Endothelial cell of umbilical vein (primary cell): ENCODE measurements at regions not wholly inside any gene's neighbourhood (a gene's known extent, or its start where the extent isn't known, plus 50 kb on each side); places are given as distances from the start of the nearest gene placed in this dataset.

Experiments
- BruUV-seq: library from RNA; stranded (reverse); fragments of 400-500 nt; replicated peaks from 2 replicates; lab custom pipeline; 2021; lab: Mats Ljungman, UMichigan
- CTCF ChIA-PET: fragments of 300-600, 350-600 bp; sonication (Branson Sonifier 250); formaldehyde crosslinking; loops from one replicate; lab custom pipeline; 2021; ENCODE audit warnings: antibody characterized with exemption, inconsistent platforms; lab: Charles Lee
- POLR2A ChIA-PET: fragments of 300-600, 350-600 bp; sonication (Branson Sonifier 250); formaldehyde crosslinking; loops from one replicate; lab custom pipeline; 2021; ENCODE audit warnings: antibody characterized with exemption, inconsistent platforms; lab: Charles Lee
- DNase-seq: peaks from one replicate; pipeline ENCODE4 v3.0.0-alpha.2; 2011; ENCODE audit warnings: low read depth, low spot score
- FAIRE-seq: peaks from 2 replicates; lab custom pipeline; 2011; peaks lifted over from hg19 to GRCh38; lab: Jason Lieb, UNC
- H2AFZ ChIP-seq: 2 replicates; pipeline ENCODE4 v1.6.0; 2012; ENCODE audit warnings: low read depth, low read length, control low read depth, inconsistent platforms
- H3K27ac ChIP-seq: 2 replicates; pipeline ENCODE4 v1.5.1; 2011; ENCODE audit warnings: low read depth, mild to moderate bottlenecking, control low read depth, low read length, moderate library complexity; ENCODE audit not compliant: insufficient read depth
- H3K27me3 ChIP-seq, 2 experiments: 2 replicates each; pipeline versions ENCODE4 v1.6.0 to v1.6.1; 2011; ENCODE audit warnings: low read length in 2 of 2, mixed read lengths in 1 of 2; ENCODE audit not compliant: control insufficient read depth in 2 of 2, insufficient read depth in 2 of 2
- H3K36me3 ChIP-seq, 2 experiments: 2 replicates in 1 of 2; 3 replicates in 1 of 2; pipeline ENCODE4 v1.5.1; 2011; ENCODE audit warnings: low read length in 2 of 2, mild to moderate bottlenecking in 1 of 2, moderate library complexity in 1 of 2; ENCODE audit not compliant: control insufficient read depth in 2 of 2, insufficient read depth in 2 of 2; ENCODE audit errors: extremely low read depth in 1 of 2
- H3K4me1 ChIP-seq: 3 replicates; pipeline ENCODE4 v1.5.1; 2011; ENCODE audit warnings: mild to moderate bottlenecking, low read length; ENCODE audit not compliant: control insufficient read depth, insufficient read depth; ENCODE audit errors: extremely low read depth
- H3K4me2 ChIP-seq: 2 replicates; pipeline ENCODE4 v1.6.1; 2011; ENCODE audit warnings: low read length, control low read depth, mixed read lengths; ENCODE audit not compliant: insufficient read depth
- H3K4me3 ChIP-seq, 3 experiments: fragments of 200-600 bp in 1 of 3; sonication (generic), shearing (Covaris generic) in 1 of 3; replicated peaks in 1 of 3; 2 replicates each; pipeline ENCODE4 v1.5.1; 2011 to 2016; ENCODE audit warnings: control low read depth in 3 of 3, low read length in 3 of 3, mild to moderate bottlenecking in 2 of 3, inconsistent platforms in 1 of 3, low read depth in 1 of 3, moderate library complexity in 1 of 3; ENCODE audit not compliant: insufficient read depth in 1 of 3
- H3K79me2 ChIP-seq: 2 replicates; pipeline ENCODE4 v1.6.0; 2012; ENCODE audit warnings: low read length, inconsistent platforms; ENCODE audit not compliant: control insufficient read depth, insufficient read depth
- H3K9ac ChIP-seq: replicated peaks from 2 replicates; pipeline ENCODE3; 2011; ENCODE audit warnings: low read length, control low read depth; ENCODE audit not compliant: insufficient read depth; ENCODE audit errors: extremely low read depth
- H3K9me1 ChIP-seq: replicated peaks from 3 replicates; pipeline ENCODE4 v1.6.0; 2011; ENCODE audit warnings: mild to moderate bottlenecking, low read length; ENCODE audit not compliant: control insufficient read depth, insufficient read depth; ENCODE audit errors: extremely low read depth
- H3K9me3 ChIP-seq: replicated peaks from 2 replicates; pipeline ENCODE4 v1.5.1; 2012; ENCODE audit warnings: low read length, inconsistent platforms; ENCODE audit not compliant: control insufficient read depth, insufficient read depth
- H4K20me1 ChIP-seq: replicated peaks from 2 replicates; pipeline ENCODE3; 2011; ENCODE audit warnings: mild to moderate bottlenecking, low read length; ENCODE audit not compliant: control insufficient read depth, insufficient read depth; ENCODE audit errors: extremely low read depth
- EZH2 ChIP-seq: IDR thresholded peaks from 2 replicates; pipeline ENCODE4 v1.6.1; 2012; ENCODE audit warnings: borderline replicate concordance, low read depth, mild to moderate bottlenecking, moderate library complexity, low read length, inconsistent platforms; ENCODE audit not compliant: severe bottlenecking
- FOS ChIP-seq: IDR thresholded peaks from 2 replicates; pipeline ENCODE4 v1.6.1; 2011; ENCODE audit warnings: mild to moderate bottlenecking, low read length, moderate library complexity, borderline replicate concordance; ENCODE audit not compliant: insufficient read depth
- GATA2 ChIP-seq: IDR thresholded peaks from 2 replicates; pipeline ENCODE4 v1.7.0; 2011; ENCODE audit warnings: low read depth, mild to moderate bottlenecking, moderate library complexity, mixed read lengths, low read length; ENCODE audit not compliant: insufficient read length, insufficient read depth
- MYC ChIP-seq: IDR thresholded peaks from one replicate; pipeline ENCODE4 v1.6.1; 2011; ENCODE audit warnings: mild to moderate bottlenecking, low read depth, low read length
- POLR2A ChIP-seq: IDR thresholded peaks from 2 replicates; pipeline ENCODE4 v1.6.1; 2012; ENCODE audit warnings: low read depth, mild to moderate bottlenecking, control low read depth, low read length
- POLR2AphosphoS5 ChIP-seq: IDR thresholded peaks from 2 replicates; pipeline ENCODE4 v1.6.1; 2012; ENCODE audit warnings: low read depth, mild to moderate bottlenecking, control low read depth, low read length, moderate library complexity; ENCODE audit not compliant: insufficient read depth
- dilution Hi-C: fragments of 300-500 bp; cut with MboI; formaldehyde crosslinking; loops from one replicate; pipeline ENCODE4 v1.15.0; 2019; ENCODE audit warnings: low sequenced_read_pairs; ENCODE audit not compliant: extremely low pct_ligation_motif_present
- intact Hi-C: fragments of 100-400 bp; cut with micrococcal nuclease; formaldehyde crosslinking; loops from one replicate; pipeline ENCODE4 v1.10.0; 2022
- TF ChIP-seq, protein P1 (sequence below): IDR thresholded peaks from 2 replicates; pipeline ENCODE4 v1.6.1; 2011; ENCODE audit not compliant: insufficient read depth, insufficient read length
- TF ChIP-seq, protein P2 (sequence below), 2 donors: IDR thresholded peaks; 1 replicate in 1 of 2; 2 replicates in 1 of 2; pipeline ENCODE4 v1.5.1; 2011; ENCODE audit warnings: low read length in 2 of 2, mild to moderate bottlenecking in 2 of 2, moderate library complexity in 2 of 2, control low read depth in 1 of 2, inconsistent platforms in 1 of 2, low read depth in 1 of 2; ENCODE audit not compliant: insufficient read depth in 1 of 2; ENCODE audit errors: extremely low read depth in 1 of 2

- Histone ChIP-seq H3K4me1 (no peaks in the 10 kb centered on the region), H3K4me2 (no peak overlapping the region), H2AFZ (no peak overlapping the region), H3K9me1 (no peaks in the 10 kb centered on the region), H3K79me2 (no peaks in the 10 kb centered on the region), H3K27ac (no peak overlapping the region), H3K36me3 (no peaks in the 10 kb centered on the region), H4K20me1 (no peaks in the 10 kb centered on the region), H3K4me3 (no peak overlapping the region), H3K9me3 (no peaks in the 10 kb centered on the region), H3K27me3 (no peaks in the 10 kb centered on the region), H3K9ac (no peak overlapping the region)
- TF ChIP-seq, protein P1, sequence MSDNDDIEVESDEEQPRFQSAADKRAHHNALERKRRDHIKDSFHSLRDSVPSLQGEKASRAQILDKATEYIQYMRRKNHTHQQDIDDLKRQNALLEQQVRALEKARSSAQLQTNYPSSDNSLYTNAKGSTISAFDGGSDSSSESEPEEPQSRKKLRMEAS = no peak
- TF ChIP-seq MYC = no peak
- TF ChIP-seq, protein P2, sequence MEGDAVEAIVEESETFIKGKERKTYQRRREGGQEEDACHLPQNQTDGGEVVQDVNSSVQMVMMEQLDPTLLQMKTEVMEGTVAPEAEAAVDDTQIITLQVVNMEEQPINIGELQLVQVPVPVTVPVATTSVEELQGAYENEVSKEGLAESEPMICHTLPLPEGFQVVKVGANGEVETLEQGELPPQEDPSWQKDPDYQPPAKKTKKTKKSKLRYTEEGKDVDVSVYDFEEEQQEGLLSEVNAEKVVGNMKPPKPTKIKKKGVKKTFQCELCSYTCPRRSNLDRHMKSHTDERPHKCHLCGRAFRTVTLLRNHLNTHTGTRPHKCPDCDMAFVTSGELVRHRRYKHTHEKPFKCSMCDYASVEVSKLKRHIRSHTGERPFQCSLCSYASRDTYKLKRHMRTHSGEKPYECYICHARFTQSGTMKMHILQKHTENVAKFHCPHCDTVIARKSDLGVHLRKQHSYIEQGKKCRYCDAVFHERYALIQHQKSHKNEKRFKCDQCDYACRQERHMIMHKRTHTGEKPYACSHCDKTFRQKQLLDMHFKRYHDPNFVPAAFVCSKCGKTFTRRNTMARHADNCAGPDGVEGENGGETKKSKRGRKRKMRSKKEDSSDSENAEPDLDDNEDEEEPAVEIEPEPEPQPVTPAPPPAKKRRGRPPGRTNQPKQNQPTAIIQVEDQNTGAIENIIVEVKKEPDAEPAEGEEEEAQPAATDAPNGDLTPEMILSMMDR (IDR thresholded peaks at IDR 0.05; ENCODE audit: extremely low read depth in 1 of 2, insufficient read depth in 1 of 2, low read depth in 1 of 2, low read length in 2 of 2) = no peak
- no peak for TF ChIP-seq EZH2
- TF ChIP-seq POLR2A = no peak
- no peak for TF ChIP-seq FOS
- TF ChIP-seq GATA2 = no peak
- no peak for TF ChIP-seq POLR2AphosphoS5
- intact Hi-C loops (no loop called here), dilution Hi-C loops (no loop called here)
- DNase-seq (no peak), FAIRE-seq (no peak)
- ChIA-PET POLR2A (no interaction called here), CTCF (interaction anchor here (2.1 kb wide), 1 partner anchor 13 kb away, joined by 8 read pairs; no protein-coding TSS in a partner anchor)
- no TSS peak for BruUV-seq
Measured at GRCh38 chr10:88101666-88102065, 238.2 kb downstream of the PTEN start.
